A673 (cell line): ENCODE measurements at regions not wholly inside any gene's neighbourhood (a gene's known extent, or its start where the extent isn't known, plus 50 kb on each side); places are given as distances from the start of the nearest gene placed in this dataset.

ENCODE experiments used
- EZH2 ChIP-seq: fragments of 200-600 bp; sonication (generic); IDR thresholded peaks from 2 replicates; pipeline ENCODE4 v1.6.1; 2017; ENCODE audit warnings: borderline replicate concordance, low read depth, mild to moderate bottlenecking, mixed read lengths, antibody characterized with exemption, low read length; ENCODE audit not compliant: poor library complexity, severe bottlenecking
- TF ChIP-seq, protein P1 (sequence below): fragments of 300-800, 200-600 bp; sonication (generic); conservative IDR thresholded peaks from 2 replicates; pipeline ENCODE4 v1.5.1; 2017; ENCODE audit warnings: low read depth, mild to moderate bottlenecking, antibody characterized with exemption, low read length, moderate library complexity, mixed read lengths

DNA sequence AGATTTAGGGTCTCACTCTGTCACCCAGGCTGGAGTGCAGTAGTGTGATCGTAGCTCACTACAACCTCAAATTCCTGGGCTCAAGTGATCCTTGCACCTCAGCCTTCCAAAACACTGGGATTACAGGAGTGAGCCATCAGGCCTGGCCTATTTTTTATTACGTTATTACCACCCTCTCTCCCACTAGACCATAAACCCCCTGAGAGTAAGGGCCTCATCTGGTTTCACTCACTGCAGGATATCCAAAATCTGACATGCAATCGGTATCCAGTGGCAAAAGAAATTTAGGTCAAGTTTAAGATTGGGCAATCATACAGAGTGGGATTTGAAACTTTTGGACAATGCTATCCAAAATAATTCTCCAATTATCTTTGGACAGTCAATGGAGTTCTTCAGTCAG lies 117.0 kb upstream of the NEBL start:
- TF ChIP-seq, protein P1, sequence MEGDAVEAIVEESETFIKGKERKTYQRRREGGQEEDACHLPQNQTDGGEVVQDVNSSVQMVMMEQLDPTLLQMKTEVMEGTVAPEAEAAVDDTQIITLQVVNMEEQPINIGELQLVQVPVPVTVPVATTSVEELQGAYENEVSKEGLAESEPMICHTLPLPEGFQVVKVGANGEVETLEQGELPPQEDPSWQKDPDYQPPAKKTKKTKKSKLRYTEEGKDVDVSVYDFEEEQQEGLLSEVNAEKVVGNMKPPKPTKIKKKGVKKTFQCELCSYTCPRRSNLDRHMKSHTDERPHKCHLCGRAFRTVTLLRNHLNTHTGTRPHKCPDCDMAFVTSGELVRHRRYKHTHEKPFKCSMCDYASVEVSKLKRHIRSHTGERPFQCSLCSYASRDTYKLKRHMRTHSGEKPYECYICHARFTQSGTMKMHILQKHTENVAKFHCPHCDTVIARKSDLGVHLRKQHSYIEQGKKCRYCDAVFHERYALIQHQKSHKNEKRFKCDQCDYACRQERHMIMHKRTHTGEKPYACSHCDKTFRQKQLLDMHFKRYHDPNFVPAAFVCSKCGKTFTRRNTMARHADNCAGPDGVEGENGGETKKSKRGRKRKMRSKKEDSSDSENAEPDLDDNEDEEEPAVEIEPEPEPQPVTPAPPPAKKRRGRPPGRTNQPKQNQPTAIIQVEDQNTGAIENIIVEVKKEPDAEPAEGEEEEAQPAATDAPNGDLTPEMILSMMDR = no peak
- TF ChIP-seq EZH2 = no peak
